Activated naive CD8-positive, alpha-beta T cell treated with anti-CD3 and anti-CD28 coated beads for 36 hours (primary cell): ENCODE measurements at regions not wholly inside any gene's neighbourhood (a gene's known extent, or its start where the extent isn't known, plus 50 kb on each side); places are given as distances from the start of the nearest gene placed in this dataset.

Experiments
- DNase-seq: peaks from one replicate; pipeline ENCODE4 v3.0.0; 2021
- H3K27ac Mint-ChIP-seq: one replicate; pipeline ENCODE4 v1.8.0; 2022; ENCODE audit warnings: mild to moderate bottlenecking, moderate library complexity, mixed read lengths
- H3K27me3 Mint-ChIP-seq: one replicate; pipeline ENCODE4 v1.8.0; 2022; ENCODE audit warnings: mild to moderate bottlenecking, mixed read lengths
- H3K36me3 Mint-ChIP-seq: one replicate; pipeline ENCODE4 v1.8.0; 2021; ENCODE audit warnings: mild to moderate bottlenecking, mixed read lengths
- H3K4me1 Mint-ChIP-seq: one replicate; pipeline ENCODE4 v1.8.0; 2021; ENCODE audit warnings: mixed read lengths
- H3K4me3 Mint-ChIP-seq: one replicate; pipeline ENCODE4 v1.8.0; 2022; ENCODE audit warnings: mild to moderate bottlenecking, moderate library complexity, mixed read lengths
- H3K9me3 Mint-ChIP-seq: one replicate; pipeline ENCODE4 v1.8.0; 2022; ENCODE audit warnings: mixed read lengths

DNA sequence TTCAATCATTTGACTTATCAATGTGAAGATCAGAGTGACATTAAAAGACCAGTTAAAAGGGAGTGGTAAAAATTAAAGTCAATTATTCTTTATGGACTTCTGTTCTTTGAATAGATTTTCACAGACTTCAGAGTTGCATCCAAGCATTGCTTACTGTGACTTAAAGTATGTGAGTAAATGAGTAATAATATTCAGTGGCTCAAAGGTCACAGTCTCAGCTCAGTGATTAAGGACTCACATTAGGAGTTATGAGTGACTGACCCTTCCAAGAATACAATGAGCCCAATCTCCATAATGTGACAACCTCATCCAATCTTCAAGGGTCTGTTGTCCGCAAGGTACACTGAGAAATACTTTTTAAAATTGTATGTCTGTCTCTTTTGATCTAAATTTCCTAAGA, 811.2 kb downstream of the BRINP1 start:
- H3K4me1 Mint-ChIP-seq: no peaks in the 10 kb centered on the region
- H3K36me3 Mint-ChIP-seq: no peaks in the 10 kb centered on the region
- DNase-seq: no peak
- H3K4me3 Mint-ChIP-seq: no peak overlapping the region
- H3K27ac Mint-ChIP-seq: no peak overlapping the region
- peaks cover 13% of the 10 kb centered on the region for H3K9me3 Mint-ChIP-seq
- H3K27me3 Mint-ChIP-seq: no peaks in the 10 kb centered on the region

DNA sequence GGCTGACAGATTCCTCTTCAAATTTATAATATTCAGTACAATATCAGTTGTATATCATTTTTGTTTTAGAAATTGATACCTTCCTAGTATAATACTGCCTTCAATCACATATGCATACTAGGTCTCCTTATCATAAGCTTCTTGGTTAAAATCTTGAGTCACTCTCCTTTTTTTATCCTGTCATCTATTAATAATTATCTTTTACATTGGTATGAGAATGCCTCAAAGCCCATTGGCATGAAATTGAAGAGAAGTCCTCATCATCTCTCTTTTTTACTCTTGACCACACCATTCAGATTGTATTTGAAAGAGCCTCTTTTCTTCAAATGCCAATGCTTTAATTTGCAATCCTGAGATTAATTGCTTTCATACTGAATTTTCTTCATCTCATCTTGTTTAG, 810.3 kb downstream of the BRINP1 start:
- Mint-ChIP-seq H3K27me3 (no peaks in the 10 kb centered on the region), H3K27ac (no peak overlapping the region), H3K4me3 (no peak overlapping the region), H3K4me1 (no peaks in the 10 kb centered on the region), H3K9me3 (peaks cover 13% of the 10 kb centered on the region), H3K36me3 (no peaks in the 10 kb centered on the region)
- no peak for DNase-seq

- peaks cover 9% of the 10 kb centered on the region for H3K9me3 Mint-ChIP-seq
- H3K27ac Mint-ChIP-seq: no peak overlapping the region
- H3K4me1 Mint-ChIP-seq: no peaks in the 10 kb centered on the region
- H3K36me3 Mint-ChIP-seq: no peaks in the 10 kb centered on the region
- H3K27me3 Mint-ChIP-seq: no peaks in the 10 kb centered on the region
- H3K4me3 Mint-ChIP-seq: no peak overlapping the region
- DNase-seq: no peak
Measured at GRCh38 chr9:118561051-118561450, 808.2 kb downstream of the BRINP1 start.

DNA sequence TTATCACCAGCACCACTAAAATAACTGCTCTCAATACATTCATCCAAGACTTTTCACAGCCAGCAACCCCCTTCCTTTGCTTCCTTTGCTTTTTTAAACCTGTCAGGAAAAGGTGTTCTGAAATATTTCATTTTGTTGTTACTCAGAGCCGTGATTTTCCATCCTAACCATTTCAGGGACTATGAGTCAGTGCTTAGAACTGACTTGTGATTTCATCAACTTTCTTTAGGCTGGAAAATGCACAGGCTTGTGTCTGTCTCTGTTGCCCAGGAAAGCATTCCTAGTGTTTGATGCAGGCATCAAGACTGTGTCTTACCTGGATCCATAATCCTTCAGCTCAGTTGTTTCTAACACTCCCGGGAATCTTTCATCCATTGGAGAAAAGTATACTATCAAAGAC, 805.6 kb downstream of the BRINP1 start:
- no peak overlapping the region for H3K27ac Mint-ChIP-seq

GRCh38 chr9:118567861-118568260, 801.4 kb downstream of the BRINP1 start:
- Mint-ChIP-seq H3K9me3 (no peaks in the 10 kb centered on the region), H3K27me3 (no peaks in the 10 kb centered on the region), H3K36me3 (no peaks in the 10 kb centered on the region), H3K27ac (no peak overlapping the region), H3K4me1 (no peaks in the 10 kb centered on the region), H3K4me3 (no peak overlapping the region)
- no peak for DNase-seq

More for the DNA sequence above, 805.6 kb downstream of the BRINP1 start:
- Mint-ChIP-seq H3K9me3 (peaks cover 2% of the 10 kb centered on the region), H3K4me1 (no peaks in the 10 kb centered on the region), H3K4me3 (no peak overlapping the region), H3K27me3 (no peaks in the 10 kb centered on the region), H3K36me3 (no peaks in the 10 kb centered on the region)
- no peak for DNase-seq

- Mint-ChIP-seq H3K4me1 (no peaks in the 10 kb centered on the region), H3K9me3 (no peaks in the 10 kb centered on the region), H3K27me3 (no peaks in the 10 kb centered on the region), H3K4me3 (no peak overlapping the region), H3K27ac (no peak overlapping the region), H3K36me3 (no peaks in the 10 kb centered on the region)
- no peak for DNase-seq
Measured at GRCh38 chr9:118568704-118569103, 800.5 kb downstream of the BRINP1 start.

DNA sequence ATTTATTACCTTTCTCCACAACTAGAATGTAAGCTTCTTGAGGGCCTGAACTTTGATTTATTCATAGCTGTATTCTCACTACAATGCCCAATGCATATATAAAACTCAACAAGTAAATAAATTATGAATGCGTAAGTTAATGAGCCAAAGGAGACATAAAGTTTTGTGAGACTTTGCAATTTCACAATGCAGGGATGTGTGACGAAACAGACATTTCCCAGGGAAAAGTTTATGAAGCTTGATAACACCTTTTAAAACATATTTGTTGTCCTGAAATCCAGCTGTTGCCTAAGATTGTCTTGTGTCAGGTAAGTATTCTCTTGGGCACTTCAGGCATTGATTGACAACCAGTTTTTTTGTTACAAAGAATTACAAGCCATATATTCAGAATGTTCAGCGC, 800.1 kb downstream of the BRINP1 start:
- no peak overlapping the region for H3K4me3 Mint-ChIP-seq
- no peaks in the 10 kb centered on the region for H3K9me3 Mint-ChIP-seq
- H3K27me3 Mint-ChIP-seq: no peaks in the 10 kb centered on the region
- H3K27ac Mint-ChIP-seq: no peak overlapping the region
- H3K36me3 Mint-ChIP-seq: no peaks in the 10 kb centered on the region
- no peaks in the 10 kb centered on the region for H3K4me1 Mint-ChIP-seq
- DNase-seq: no peak

GRCh38 chr9:118570066-118570465, 799.2 kb downstream of the BRINP1 start:
- Mint-ChIP-seq H3K9me3 (no peaks in the 10 kb centered on the region), H3K27ac (no peak overlapping the region), H3K27me3 (no peaks in the 10 kb centered on the region), H3K4me3 (no peak overlapping the region), H3K4me1 (no peaks in the 10 kb centered on the region), H3K36me3 (no peaks in the 10 kb centered on the region)
- DNase-seq: no peak

- Mint-ChIP-seq H3K4me1 (no peaks in the 10 kb centered on the region), H3K9me3 (peaks cover 4% of the 10 kb centered on the region), H3K27me3 (no peaks in the 10 kb centered on the region), H3K4me3 (no peak overlapping the region), H3K36me3 (no peaks in the 10 kb centered on the region), H3K27ac (no peak overlapping the region)
- DNase-seq: no peak
Measured at GRCh38 chr9:118575341-118576070, 793.7 kb downstream of the BRINP1 start.

DNA sequence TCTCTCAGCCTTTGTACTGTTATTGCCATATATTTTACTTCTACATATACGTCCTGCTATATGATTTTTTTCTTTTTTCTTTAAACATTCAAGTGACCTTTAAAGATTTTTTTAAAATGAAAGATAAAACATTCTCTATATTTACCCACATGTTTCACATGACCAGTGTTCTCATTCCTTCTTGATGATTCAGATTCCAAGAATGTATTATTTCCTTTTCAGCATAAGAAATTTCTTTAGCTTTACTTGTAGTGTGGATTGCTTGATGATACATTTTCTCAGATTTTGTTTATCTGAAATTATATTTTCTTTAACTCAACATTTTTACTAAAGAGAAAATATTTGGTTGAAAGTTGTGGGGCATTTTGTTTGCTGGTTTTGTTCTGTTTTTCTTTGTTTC, 792.1 kb downstream of the BRINP1 start:
- Mint-ChIP-seq H3K4me1 (no peaks in the 10 kb centered on the region), H3K27me3 (no peaks in the 10 kb centered on the region), H3K9me3 (peaks cover 4% of the 10 kb centered on the region), H3K27ac (no peak overlapping the region), H3K4me3 (no peak overlapping the region), H3K36me3 (no peaks in the 10 kb centered on the region)
- DNase-seq: no peak

GRCh38 chr9:118578467-118578866, 790.8 kb downstream of the BRINP1 start:
- Mint-ChIP-seq H3K36me3 (no peaks in the 10 kb centered on the region), H3K9me3 (peaks cover 4% of the 10 kb centered on the region), H3K27ac (no peak overlapping the region), H3K27me3 (no peaks in the 10 kb centered on the region), H3K4me1 (no peaks in the 10 kb centered on the region), H3K4me3 (no peak overlapping the region)
- no peak for DNase-seq

DNA sequence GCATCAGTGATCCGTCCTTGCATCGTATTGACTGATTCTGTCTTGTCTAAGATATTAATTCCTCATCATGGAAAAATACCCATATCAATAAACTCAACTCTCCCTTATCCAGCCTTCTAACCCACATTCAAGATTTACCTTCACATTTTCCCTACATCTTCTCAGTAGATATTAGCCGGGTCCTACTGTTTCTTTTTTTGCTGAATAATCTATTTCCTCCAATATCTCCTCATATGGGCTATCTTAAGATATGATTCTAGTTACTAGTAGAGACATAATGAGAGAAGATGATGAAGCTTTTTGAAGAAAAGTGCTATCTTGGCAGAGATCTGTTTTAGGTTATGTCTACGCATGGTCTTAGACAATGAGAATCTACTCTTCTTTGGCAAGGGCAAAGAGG, 785.8 kb downstream of the BRINP1 start:
- no peaks in the 10 kb centered on the region for H3K4me1 Mint-ChIP-seq
- peaks cover 5% of the 10 kb centered on the region for H3K9me3 Mint-ChIP-seq
- no peak for DNase-seq
- no peaks in the 10 kb centered on the region for H3K27me3 Mint-ChIP-seq
- H3K27ac Mint-ChIP-seq: no peak overlapping the region
- no peaks in the 10 kb centered on the region for H3K36me3 Mint-ChIP-seq
- H3K4me3 Mint-ChIP-seq: no peak overlapping the region

DNA sequence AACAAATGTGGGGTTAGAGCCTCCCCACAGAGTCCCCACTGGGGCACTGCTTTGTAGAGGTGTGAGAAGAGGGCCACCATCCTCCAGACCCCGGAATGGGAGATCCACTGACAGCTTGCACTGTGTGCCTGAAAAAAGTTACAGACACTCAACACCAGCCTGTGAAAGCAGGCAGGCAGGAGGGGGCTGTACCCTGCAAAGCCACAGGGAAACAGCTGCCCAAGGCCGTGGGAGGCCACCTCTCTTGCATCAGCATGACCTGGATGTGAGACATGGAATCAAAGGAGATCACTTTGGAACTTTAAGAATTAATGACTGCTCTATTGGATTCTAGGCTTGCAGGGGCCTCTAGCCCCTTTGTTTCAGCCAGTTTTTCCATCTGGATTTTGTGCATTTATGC, 782.3 kb downstream of the BRINP1 start:
- Mint-ChIP-seq H3K9me3 (peaks cover 5% of the 10 kb centered on the region), H3K4me1 (no peaks in the 10 kb centered on the region), H3K4me3 (no peak overlapping the region), H3K27ac (no peak overlapping the region), H3K27me3 (no peaks in the 10 kb centered on the region), H3K36me3 (no peaks in the 10 kb centered on the region)
- no peak for DNase-seq

DNA sequence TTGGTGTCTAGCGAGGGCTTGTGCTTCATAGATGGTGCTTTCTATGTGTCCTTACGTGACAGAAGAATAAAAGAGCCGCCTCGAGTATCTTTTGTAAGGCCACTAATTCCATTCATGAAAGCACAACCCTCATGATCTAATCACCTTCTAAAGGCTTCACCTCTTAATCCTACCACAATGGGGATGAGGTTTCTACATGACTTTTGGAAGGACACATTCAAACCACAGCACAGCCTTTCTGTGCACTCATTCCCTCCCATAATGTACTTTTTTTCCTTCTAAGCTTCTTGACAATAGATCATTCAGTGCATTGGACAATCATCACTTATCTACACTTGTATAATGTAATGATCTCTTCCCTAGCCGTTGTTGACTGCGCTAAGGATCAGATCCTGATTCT, 774.8 kb downstream of the BRINP1 start:
- peaks cover 2% of the 10 kb centered on the region for H3K9me3 Mint-ChIP-seq

GRCh38 chr9:118595719-118596305, 773.4 kb downstream of the BRINP1 start:
- peaks cover 2% of the 10 kb centered on the region for H3K9me3 Mint-ChIP-seq

More for the DNA sequence above, 774.8 kb downstream of the BRINP1 start:
- Mint-ChIP-seq H3K4me3 (no peak overlapping the region), H3K4me1 (no peaks in the 10 kb centered on the region), H3K27me3 (no peaks in the 10 kb centered on the region), H3K36me3 (no peaks in the 10 kb centered on the region), H3K27ac (no peak overlapping the region)
- no peak for DNase-seq

GRCh38 chr9:118596374-118597015, 772.7 kb downstream of the BRINP1 start:
- Mint-ChIP-seq H3K36me3 (no peaks in the 10 kb centered on the region), H3K4me1 (no peaks in the 10 kb centered on the region), H3K9me3 (peaks cover 2% of the 10 kb centered on the region), H3K4me3 (no peak overlapping the region), H3K27me3 (no peaks in the 10 kb centered on the region), H3K27ac (no peak overlapping the region)
- DNase-seq: no peak

More at GRCh38 chr9:118595719-118596305, 773.4 kb downstream of the BRINP1 start:
- H3K36me3 Mint-ChIP-seq: no peaks in the 10 kb centered on the region
- no peaks in the 10 kb centered on the region for H3K27me3 Mint-ChIP-seq
- H3K27ac Mint-ChIP-seq: no peak overlapping the region
- DNase-seq: no peak
- H3K4me1 Mint-ChIP-seq: no peaks in the 10 kb centered on the region
- H3K4me3 Mint-ChIP-seq: no peak overlapping the region
